ENCODE measurements at regions not wholly inside any gene's neighbourhood (a gene's known extent, or its start where the extent isn't known, plus 50 kb on each side); places are given as distances from the start of the nearest gene placed in this dataset.
"Not testable (repeated sequence)": the region's sequence is repeated elsewhere in the genome, so short reads cannot be mapped to it uniquely, and the experiment has no call there.

DNA sequence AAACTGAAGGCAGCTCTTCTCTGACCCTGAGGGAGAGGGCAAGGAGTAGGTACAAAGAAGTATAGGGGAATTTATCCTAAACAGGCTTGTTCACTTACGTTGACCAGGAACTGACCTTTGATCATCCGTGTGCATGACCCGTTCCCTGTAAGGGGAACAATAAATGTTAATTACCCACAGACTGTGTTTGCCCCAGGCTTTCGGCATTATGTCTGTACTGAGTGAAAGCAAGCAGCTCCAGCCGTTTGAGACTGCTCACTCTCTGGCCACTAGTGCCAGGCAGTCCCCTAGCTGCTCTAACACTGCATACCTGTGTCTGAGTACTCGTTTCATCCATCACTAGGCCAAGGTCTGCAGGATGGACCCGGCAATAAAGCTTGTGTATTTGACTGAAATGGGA lies 1365.3 kb downstream of the NCAM2 start:
- no peak overlapping the region for H3K4me3 ChIP-seq (ENCODE audit: low read depth, low read length)

GRCh38 chr21:22364163-22364562 lies 1366.0 kb downstream of the NCAM2 start:
- Histone ChIP-seq H3K4me3 (ENCODE audit: low read depth, low read length) (no peak overlapping the region), H3K36me3 (ENCODE audit: control insufficient read depth, insufficient read depth, low read length) (no peaks in the 10 kb centered on the region), H3K27me3 (ENCODE audit: control insufficient read depth, insufficient read depth, low read length) (no peaks in the 10 kb centered on the region)
- ChIA-PET CTCF (no interaction called here), POLR2A (no interaction called here)
- TF ChIP-seq, protein P1, sequence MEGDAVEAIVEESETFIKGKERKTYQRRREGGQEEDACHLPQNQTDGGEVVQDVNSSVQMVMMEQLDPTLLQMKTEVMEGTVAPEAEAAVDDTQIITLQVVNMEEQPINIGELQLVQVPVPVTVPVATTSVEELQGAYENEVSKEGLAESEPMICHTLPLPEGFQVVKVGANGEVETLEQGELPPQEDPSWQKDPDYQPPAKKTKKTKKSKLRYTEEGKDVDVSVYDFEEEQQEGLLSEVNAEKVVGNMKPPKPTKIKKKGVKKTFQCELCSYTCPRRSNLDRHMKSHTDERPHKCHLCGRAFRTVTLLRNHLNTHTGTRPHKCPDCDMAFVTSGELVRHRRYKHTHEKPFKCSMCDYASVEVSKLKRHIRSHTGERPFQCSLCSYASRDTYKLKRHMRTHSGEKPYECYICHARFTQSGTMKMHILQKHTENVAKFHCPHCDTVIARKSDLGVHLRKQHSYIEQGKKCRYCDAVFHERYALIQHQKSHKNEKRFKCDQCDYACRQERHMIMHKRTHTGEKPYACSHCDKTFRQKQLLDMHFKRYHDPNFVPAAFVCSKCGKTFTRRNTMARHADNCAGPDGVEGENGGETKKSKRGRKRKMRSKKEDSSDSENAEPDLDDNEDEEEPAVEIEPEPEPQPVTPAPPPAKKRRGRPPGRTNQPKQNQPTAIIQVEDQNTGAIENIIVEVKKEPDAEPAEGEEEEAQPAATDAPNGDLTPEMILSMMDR (IDR thresholded peaks at IDR 0.05; ENCODE audit: insufficient read depth, low read depth, low read length): no peak
- DNase-seq (ENCODE audit: low read depth): no peak

More for the DNA sequence above, 1365.3 kb downstream of the NCAM2 start:
- ChIA-PET CTCF (no interaction called here), POLR2A (no interaction called here)
- Histone ChIP-seq H3K27me3 (ENCODE audit: control insufficient read depth, insufficient read depth, low read length) (no peaks in the 10 kb centered on the region), H3K36me3 (ENCODE audit: control insufficient read depth, insufficient read depth, low read length) (no peaks in the 10 kb centered on the region)
- no peak for DNase-seq (ENCODE audit: low read depth)
- TF ChIP-seq, protein P1 (IDR thresholded peaks at IDR 0.05; ENCODE audit: insufficient read depth, low read depth, low read length): no peak

DNA sequence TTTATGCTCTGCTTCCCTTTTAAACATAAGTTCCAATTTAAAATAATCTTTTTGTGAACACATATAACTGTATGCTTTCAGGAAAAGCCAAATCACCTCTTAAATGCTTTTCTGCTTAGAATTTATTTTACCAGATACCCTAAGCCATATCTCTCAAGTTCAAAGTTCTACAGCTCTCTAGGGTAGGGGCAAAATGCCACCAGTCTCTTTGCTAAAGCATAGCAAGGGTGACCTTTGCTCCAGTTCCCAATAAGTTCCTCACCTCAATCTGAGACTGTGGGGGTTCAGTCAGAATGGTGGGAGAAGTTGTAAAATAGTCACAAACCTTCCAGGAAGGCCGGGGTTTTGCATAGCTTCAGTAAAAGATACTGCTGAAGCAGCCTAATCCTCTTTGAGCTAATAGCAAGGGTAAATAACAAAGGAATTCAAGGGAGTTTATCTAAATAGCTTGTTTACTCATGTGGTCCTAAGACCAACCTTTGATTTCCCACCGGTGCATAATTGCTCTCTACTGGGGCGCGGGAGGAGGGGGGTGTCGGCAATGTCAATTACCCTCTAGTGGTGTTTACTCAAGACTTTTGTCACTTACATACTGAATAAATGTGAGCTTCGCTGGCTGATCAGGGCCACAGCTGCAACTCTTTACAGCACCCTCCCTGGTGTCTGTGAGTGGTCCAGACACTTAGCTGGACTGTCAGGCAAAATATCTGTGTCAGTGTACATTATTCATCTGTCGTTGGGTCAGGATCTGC lies 1376.2 kb downstream of the NCAM2 start:
- CTCF ChIA-PET: no interaction called here
- no peaks in the 10 kb centered on the region for H3K27me3 ChIP-seq (ENCODE audit: control insufficient read depth, insufficient read depth, low read length)
- H3K4me3 ChIP-seq (ENCODE audit: low read depth, low read length): no peak overlapping the region
- DNase-seq (ENCODE audit: low read depth): no peak
- POLR2A ChIA-PET: no interaction called here
- TF ChIP-seq, protein P1 (IDR thresholded peaks at IDR 0.05; ENCODE audit: insufficient read depth, low read depth, low read length): no peak
- H3K36me3 ChIP-seq (ENCODE audit: control insufficient read depth, insufficient read depth, low read length): no peaks in the 10 kb centered on the region

GRCh38 chr21:22377795-22378194 lies 1379.6 kb downstream of the NCAM2 start:
- CTCF ChIA-PET; DNase-seq (ENCODE audit: low read depth); POLR2A ChIA-PET; H3K27me3 ChIP-seq (ENCODE audit: control insufficient read depth, insufficient read depth, low read length); H3K36me3 ChIP-seq (ENCODE audit: control insufficient read depth, insufficient read depth, low read length); H3K4me3 ChIP-seq (ENCODE audit: low read depth, low read length): not testable (repeated sequence)

- no peaks in the 10 kb centered on the region for H3K27me3 ChIP-seq (ENCODE audit: control insufficient read depth, insufficient read depth, low read length)
- H3K36me3 ChIP-seq (ENCODE audit: control insufficient read depth, insufficient read depth, low read length): no peaks in the 10 kb centered on the region
- ChIA-PET CTCF (no interaction called here), POLR2A (no interaction called here)
- no peak overlapping the region for H3K4me3 ChIP-seq (ENCODE audit: low read depth, low read length)
- TF ChIP-seq, protein P1 (IDR thresholded peaks at IDR 0.05; ENCODE audit: insufficient read depth, low read depth, low read length): no peak
- DNase-seq (ENCODE audit: low read depth): no peak
Observed at GRCh38 chr21:22393324-22393723, 1395.1 kb downstream of the NCAM2 start.

DNA sequence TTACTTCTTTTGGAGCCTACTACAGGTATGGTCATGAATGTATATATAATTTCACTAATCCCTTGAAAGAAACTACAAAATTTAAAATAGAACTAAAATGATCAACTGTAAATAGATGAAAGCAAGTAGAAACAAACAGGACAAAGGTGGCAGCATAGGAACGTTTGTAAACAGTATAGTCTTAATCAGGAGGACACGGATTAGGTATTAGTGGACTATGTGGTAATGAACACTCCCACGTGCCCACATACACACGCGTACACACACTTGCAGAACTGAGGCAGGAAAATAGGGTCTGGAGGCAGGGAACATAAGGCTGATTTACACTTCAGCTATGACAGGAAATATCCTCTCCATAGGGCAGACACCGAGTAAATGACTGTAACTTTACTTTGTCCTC lies 1397.8 kb downstream of the NCAM2 start:
- DNase-seq (ENCODE audit: low read depth): no peak
- POLR2A ChIA-PET: no interaction called here
- H3K27me3 ChIP-seq (ENCODE audit: control insufficient read depth, insufficient read depth, low read length): no peaks in the 10 kb centered on the region
- TF ChIP-seq, protein P1 (IDR thresholded peaks at IDR 0.05; ENCODE audit: insufficient read depth, low read depth, low read length): no peak
- no peaks in the 10 kb centered on the region for H3K36me3 ChIP-seq (ENCODE audit: control insufficient read depth, insufficient read depth, low read length)
- H3K4me3 ChIP-seq (ENCODE audit: low read depth, low read length): no peak overlapping the region
- CTCF ChIA-PET: no interaction called here
